Natural killer cell (primary cell): ENCODE measurements at regions not wholly inside any gene's neighbourhood (a gene's known extent, or its start where the extent isn't known, plus 50 kb on each side); places are given as distances from the start of the nearest gene placed in this dataset.

Source experiments
- ATAC-seq, 3 donors: fragments of 150-1000 bp in 2 of 3; fragments of 200-7000 bp in 1 of 3; cut with Tn5 transposase; 1 replicate in 1 of 3; 2 replicates in 2 of 3; pipeline ENCODE4 v1.10.0; 2021; ENCODE audit warnings: mild to moderate bottlenecking in 2 of 3, moderate library complexity in 2 of 3
- DNase-seq, 2 donors: peaks; one replicate each; pipeline versions ENCODE4 v3.0.0 to v3.0.0-alpha.2; 2013 to 2021; ENCODE audit warnings: mixed read lengths in 1 of 2
- H3K27ac ChIP-seq: one replicate; pipeline ENCODE4 v1.5.1; 2013; ENCODE audit warnings: mild to moderate bottlenecking, low read length
- H3K27me3 ChIP-seq: one replicate; pipeline ENCODE4 v1.6.1; 2013; ENCODE audit warnings: low read length; ENCODE audit not compliant: control insufficient read depth, insufficient read depth
- H3K36me3 ChIP-seq: one replicate; pipeline ENCODE4 v1.6.1; 2013; ENCODE audit warnings: low read length; ENCODE audit not compliant: control insufficient read depth, insufficient read depth
- H3K4me1 ChIP-seq: one replicate; pipeline ENCODE4 v1.6.1; 2013; ENCODE audit warnings: low read length; ENCODE audit not compliant: control insufficient read depth, insufficient read depth
- H3K4me3 ChIP-seq: one replicate; pipeline ENCODE4 v1.5.1; 2013; ENCODE audit warnings: low read length
- H3K9me3 ChIP-seq: one replicate; pipeline ENCODE4 v1.6.1; 2013; ENCODE audit warnings: low read length; ENCODE audit not compliant: control insufficient read depth, insufficient read depth
- H3K27ac Mint-ChIP-seq, 2 donors: one replicate each; pipeline ENCODE4 v1.8.0; 2022; ENCODE audit warnings: mild to moderate bottlenecking in 2 of 2, mixed read lengths in 2 of 2, moderate library complexity in 1 of 2
- H3K27me3 Mint-ChIP-seq, 2 donors: one replicate each; pipeline ENCODE4 v1.8.0; 2022; ENCODE audit warnings: low read depth in 2 of 2, mixed read lengths in 2 of 2
- H3K36me3 Mint-ChIP-seq: one replicate; pipeline ENCODE4 v1.8.0; 2022; ENCODE audit warnings: mixed read lengths
- H3K4me1 Mint-ChIP-seq, 2 donors: one replicate each; pipeline ENCODE4 v1.8.0; 2022; ENCODE audit warnings: mixed read lengths in 2 of 2
- H3K4me3 Mint-ChIP-seq: one replicate; pipeline ENCODE4 v1.8.0; 2022; ENCODE audit warnings: mild to moderate bottlenecking, moderate library complexity, mixed read lengths
- H3K9me3 Mint-ChIP-seq, 2 donors: one replicate each; pipeline ENCODE4 v1.8.0; 2022; ENCODE audit warnings: mixed read lengths in 2 of 2
- CTCF ChIP-seq: fragments of 200-600 bp; IDR thresholded peaks from one replicate; pipeline ENCODE4 v1.8.0; 2022; ENCODE audit warnings: antibody characterized with exemption
- WGBS: methylation state at CpG from one replicate; pipeline ENCODE4 v1.1.7; 2013; ENCODE audit warnings: missing lambda C conversion rate; ENCODE audit not compliant: insufficient coverage; 5-methylcytosine and 5-hydroxymethylcytosine counted together
- intact Hi-C: fragments of 100-400 bp; cut with micrococcal nuclease; formaldehyde crosslinking; loops from one replicate; pipeline ENCODE4 v1.14.2; 2022

- DNase-seq (no peak), ATAC-seq (no peak)
- H3K27ac Mint-ChIP-seq = no peak overlapping the region
- H3K4me3 Mint-ChIP-seq = no peak overlapping the region
- intact Hi-C loops = no loop called here
- Histone ChIP-seq H3K4me1 (no peaks in the 10 kb centered on the region), H3K4me3 (no peak overlapping the region), H3K36me3 (no peaks in the 10 kb centered on the region), H3K27ac (no peak overlapping the region), H3K27me3 (no peaks in the 10 kb centered on the region), H3K9me3 (no peaks in the 10 kb centered on the region)
- peaks cover 17% of the 10 kb centered on the region in 2 donors for H3K27me3 Mint-ChIP-seq
- no peaks in the 10 kb centered on the region for H3K4me1 Mint-ChIP-seq
- H3K9me3 Mint-ChIP-seq = peaks cover 0 to 2% of the 10 kb centered on the region in 2 donors
- 91% methylated on average over 7 of the region's 7 CpGs for WGBS
- TF ChIP-seq CTCF = no peak
- H3K36me3 Mint-ChIP-seq = no peaks in the 10 kb centered on the region
Measured at GRCh38 chr9:2385746-2386145, 235.8 kb upstream of the VLDLR start.

GRCh38 chr9:2386566-2386965 is 235.0 kb upstream of the VLDLR start:
- ATAC-seq (no peak), DNase-seq (no peak)
- H3K9me3 ChIP-seq = no peaks in the 10 kb centered on the region
- no peaks in the 10 kb centered on the region for H3K27me3 ChIP-seq
- intact Hi-C loops = no loop called here
- H3K4me3 Mint-ChIP-seq = no peak overlapping the region
- peaks cover 17% of the 10 kb centered on the region in 2 donors for H3K27me3 Mint-ChIP-seq
- H3K4me1 Mint-ChIP-seq = no peaks in the 10 kb centered on the region
- no peak overlapping the region for H3K4me3 ChIP-seq
- H3K36me3 ChIP-seq = no peaks in the 10 kb centered on the region
- H3K4me1 ChIP-seq = no peaks in the 10 kb centered on the region
- no peak for TF ChIP-seq CTCF
- no peak overlapping the region for H3K27ac ChIP-seq
- no peak overlapping the region for H3K27ac Mint-ChIP-seq
- peaks cover 0 to 2% of the 10 kb centered on the region in 2 donors for H3K9me3 Mint-ChIP-seq
- no peaks in the 10 kb centered on the region for H3K36me3 Mint-ChIP-seq

- intact Hi-C loops = no loop called here
- Mint-ChIP-seq H3K4me3 (no peak overlapping the region), H3K36me3 (no peaks in the 10 kb centered on the region), H3K27ac (no peak overlapping the region), H3K4me1 (no peaks in the 10 kb centered on the region), H3K9me3 (peaks cover 0 to 2% of the 10 kb centered on the region in 2 donors), H3K27me3 (peaks cover 15 to 17% of the 10 kb centered on the region in 2 donors)
- Histone ChIP-seq H3K36me3 (no peaks in the 10 kb centered on the region), H3K27me3 (no peaks in the 10 kb centered on the region), H3K4me1 (no peaks in the 10 kb centered on the region), H3K9me3 (no peaks in the 10 kb centered on the region), H3K4me3 (no peak overlapping the region), H3K27ac (no peak overlapping the region)
- WGBS = 93% methylated on average over 4 of the region's 4 CpGs
- ATAC-seq = no peak
- DNase-seq = no peak
- no peak for TF ChIP-seq CTCF
Measured at GRCh38 chr9:2387166-2387565, 234.4 kb upstream of the VLDLR start.

- Histone ChIP-seq H3K27ac (no peak overlapping the region), H3K36me3 (no peaks in the 10 kb centered on the region), H3K27me3 (no peaks in the 10 kb centered on the region), H3K4me1 (no peaks in the 10 kb centered on the region), H3K9me3 (no peaks in the 10 kb centered on the region), H3K4me3 (no peak overlapping the region)
- Mint-ChIP-seq H3K4me1 (no peaks in the 10 kb centered on the region), H3K27ac (no peak overlapping the region), H3K4me3 (no peak overlapping the region), H3K27me3 (peaks cover 3 to 12% of the 10 kb centered on the region in 2 donors), H3K36me3 (no peaks in the 10 kb centered on the region), H3K9me3 (peaks cover 0 to 2% of the 10 kb centered on the region in 2 donors)
- intact Hi-C loops = no loop called here
- DNase-seq (no peak), ATAC-seq (no peak)
- no peak for TF ChIP-seq CTCF
Measured at GRCh38 chr9:2389404-2389803, 232.2 kb upstream of the VLDLR start.
